Cardiac muscle cell (in vitro differentiated cells and primary cell): ENCODE measurements at regions not wholly inside any gene's neighbourhood (a gene's known extent, or its start where the extent isn't known, plus 50 kb on each side); places are given as distances from the start of the nearest gene placed in this dataset.

Experiments
- DNase-seq, 2 donors: peaks; one replicate each; pipeline versions ENCODE4 v3.0.0 to v3.0.0-alpha.2; 2010 to 2017; ENCODE audit warnings: low read depth in 1 of 2, low spot score in 1 of 2
- H3K27ac ChIP-seq: fragments of 200-600 bp; sonication (generic); 2 replicates; pipeline ENCODE4 v1.5.1; 2016
- H3K27me3 ChIP-seq: fragments of 200-600 bp; sonication (generic); 2 replicates; pipeline ENCODE4 v1.6.0; 2016; ENCODE audit warnings: control low read depth
- H3K36me3 ChIP-seq: fragments of 200-600 bp; sonication (generic); 2 replicates; pipeline ENCODE4 v1.5.1; 2016; ENCODE audit warnings: control low read depth
- H3K4me1 ChIP-seq: fragments of 200-600 bp; sonication (generic); 2 replicates; pipeline ENCODE4 v1.8.1; 2017; ENCODE audit warnings: low read depth, mild to moderate bottlenecking, mixed run types
- H3K4me3 ChIP-seq: fragments of 200-600 bp; sonication (generic); 2 replicates; pipeline ENCODE4 v1.5.1; 2016; ENCODE audit warnings: mild to moderate bottlenecking
- H3K9me3 ChIP-seq: fragments of 200-600 bp; sonication (generic); 2 replicates; pipeline ENCODE4 v1.5.1; 2017; ENCODE audit warnings: low read depth, mild to moderate bottlenecking, control low read depth
- TF ChIP-seq, protein P1 (sequence below): IDR thresholded peaks from 2 replicates; pipeline ENCODE4 v1.5.1; 2012; ENCODE audit warnings: low read depth, mild to moderate bottlenecking, low read length

- no peaks in the 10 kb centered on the region for H3K9me3 ChIP-seq
- H3K4me1 ChIP-seq: no peaks in the 10 kb centered on the region
- no peak overlapping the region for H3K27ac ChIP-seq
- no peak overlapping the region for H3K4me3 ChIP-seq
- no peaks in the 10 kb centered on the region for H3K27me3 ChIP-seq
- no peak for DNase-seq
- H3K36me3 ChIP-seq: no peaks in the 10 kb centered on the region
- TF ChIP-seq, protein P1, sequence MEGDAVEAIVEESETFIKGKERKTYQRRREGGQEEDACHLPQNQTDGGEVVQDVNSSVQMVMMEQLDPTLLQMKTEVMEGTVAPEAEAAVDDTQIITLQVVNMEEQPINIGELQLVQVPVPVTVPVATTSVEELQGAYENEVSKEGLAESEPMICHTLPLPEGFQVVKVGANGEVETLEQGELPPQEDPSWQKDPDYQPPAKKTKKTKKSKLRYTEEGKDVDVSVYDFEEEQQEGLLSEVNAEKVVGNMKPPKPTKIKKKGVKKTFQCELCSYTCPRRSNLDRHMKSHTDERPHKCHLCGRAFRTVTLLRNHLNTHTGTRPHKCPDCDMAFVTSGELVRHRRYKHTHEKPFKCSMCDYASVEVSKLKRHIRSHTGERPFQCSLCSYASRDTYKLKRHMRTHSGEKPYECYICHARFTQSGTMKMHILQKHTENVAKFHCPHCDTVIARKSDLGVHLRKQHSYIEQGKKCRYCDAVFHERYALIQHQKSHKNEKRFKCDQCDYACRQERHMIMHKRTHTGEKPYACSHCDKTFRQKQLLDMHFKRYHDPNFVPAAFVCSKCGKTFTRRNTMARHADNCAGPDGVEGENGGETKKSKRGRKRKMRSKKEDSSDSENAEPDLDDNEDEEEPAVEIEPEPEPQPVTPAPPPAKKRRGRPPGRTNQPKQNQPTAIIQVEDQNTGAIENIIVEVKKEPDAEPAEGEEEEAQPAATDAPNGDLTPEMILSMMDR: no peak
Measured at GRCh38 chr12:74977832-74978481, 231.7 kb downstream of the KCNC2 start.

DNA sequence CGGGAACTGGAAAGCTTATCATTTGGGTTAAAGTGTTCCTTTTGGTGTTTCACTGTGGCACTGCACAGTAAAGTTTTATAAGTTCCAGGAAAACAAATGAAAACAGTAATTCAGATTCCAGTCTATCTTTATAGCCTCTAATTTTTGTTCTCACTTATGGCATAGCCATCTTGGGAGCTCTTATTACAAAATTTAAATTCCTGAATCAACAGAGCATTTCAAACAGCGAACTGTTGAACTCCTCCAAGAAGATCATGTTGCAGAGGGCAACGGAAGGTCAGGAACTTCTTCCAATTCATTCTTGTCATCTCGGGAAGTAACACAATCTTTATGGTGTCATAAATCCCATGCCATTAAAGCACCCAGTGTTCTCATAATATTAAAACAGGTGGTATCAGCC lies 229.1 kb downstream of the KCNC2 start:
- Histone ChIP-seq H3K27me3 (no peaks in the 10 kb centered on the region), H3K4me1 (no peaks in the 10 kb centered on the region), H3K27ac (no peak overlapping the region), H3K9me3 (no peaks in the 10 kb centered on the region), H3K36me3 (no peaks in the 10 kb centered on the region), H3K4me3 (no peak overlapping the region)
- TF ChIP-seq, protein P1: no peak
- DNase-seq: peak in 1 of 2 donors; percentile 10

DNA sequence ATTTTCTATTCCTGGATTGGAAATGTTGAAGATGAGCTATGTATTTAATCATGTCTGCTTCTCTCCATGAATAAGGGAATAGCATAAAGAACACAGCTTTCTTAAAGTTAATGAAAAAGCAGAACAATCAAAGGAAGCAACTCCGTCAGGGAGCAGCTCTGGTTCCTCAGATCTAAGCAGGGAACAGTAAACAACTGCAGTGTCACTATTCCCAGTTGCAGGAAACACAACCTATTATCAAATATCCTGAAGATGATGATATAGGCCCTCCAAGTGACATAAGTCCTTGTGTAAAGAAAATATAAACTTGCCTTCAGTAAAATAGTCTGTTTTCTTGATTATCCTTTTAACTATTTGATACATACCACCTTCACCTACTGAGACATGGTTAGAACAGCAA lies 228.1 kb downstream of the KCNC2 start:
- Histone ChIP-seq H3K4me3 (no peak overlapping the region), H3K4me1 (no peaks in the 10 kb centered on the region), H3K27ac (no peak overlapping the region), H3K36me3 (no peaks in the 10 kb centered on the region), H3K9me3 (no peaks in the 10 kb centered on the region), H3K27me3 (no peaks in the 10 kb centered on the region)
- no peak for DNase-seq
- TF ChIP-seq, protein P1: no peak

DNA sequence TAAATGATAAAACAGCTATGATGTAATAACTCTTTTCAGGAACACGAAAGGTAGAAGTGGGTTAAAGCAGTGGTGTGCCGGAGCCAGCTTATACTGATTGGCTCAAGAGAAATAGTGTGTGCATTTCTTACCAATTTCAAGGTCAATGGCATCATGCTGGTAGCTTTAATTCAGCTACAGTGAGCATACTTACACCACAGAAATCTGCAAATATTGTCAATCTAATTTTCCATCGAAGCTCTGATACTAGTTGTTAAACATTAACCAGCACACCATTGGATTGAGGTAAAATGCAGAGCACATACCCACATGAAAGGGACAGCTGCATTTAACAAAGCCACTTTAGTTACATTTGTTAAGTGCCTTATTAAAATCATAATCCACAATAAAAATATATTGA lies 225.7 kb downstream of the KCNC2 start:
- Histone ChIP-seq H3K27ac (no peak overlapping the region), H3K4me1 (no peaks in the 10 kb centered on the region), H3K36me3 (no peaks in the 10 kb centered on the region), H3K4me3 (no peak overlapping the region), H3K9me3 (no peaks in the 10 kb centered on the region), H3K27me3 (no peaks in the 10 kb centered on the region)
- TF ChIP-seq, protein P1: no peak
- no peak for DNase-seq

DNA sequence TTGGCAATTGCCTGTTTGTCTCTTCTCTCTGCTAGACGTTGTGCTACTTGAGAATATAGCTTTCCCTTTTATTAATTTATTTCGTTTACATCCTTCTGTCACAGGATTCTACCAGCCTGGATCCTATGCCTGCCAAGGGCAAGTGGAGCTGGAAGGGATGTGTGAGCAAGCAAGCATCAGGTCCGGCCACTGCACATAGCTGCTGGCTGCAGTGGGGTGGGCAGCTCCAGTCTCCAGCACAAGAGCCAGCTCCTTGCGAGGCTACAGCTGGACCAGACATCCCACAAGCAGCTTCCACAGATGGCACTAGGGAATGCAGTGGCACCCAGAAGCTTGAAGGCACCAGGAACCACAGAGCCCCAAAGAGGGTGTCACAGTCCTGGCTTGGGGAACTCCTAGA lies 225.0 kb downstream of the KCNC2 start:
- no peak for DNase-seq
- TF ChIP-seq, protein P1: no peak
- H3K4me3 ChIP-seq: no peak overlapping the region

More for the DNA sequence above, 225.0 kb downstream of the KCNC2 start:
- Histone ChIP-seq H3K27me3 (no peaks in the 10 kb centered on the region), H3K27ac (no peak overlapping the region), H3K36me3 (no peaks in the 10 kb centered on the region), H3K9me3 (no peaks in the 10 kb centered on the region), H3K4me1 (no peaks in the 10 kb centered on the region)
